IMR-90 (cell line): ENCODE measurements at regions not wholly inside any gene's neighbourhood (a gene's known extent, or its start where the extent isn't known, plus 50 kb on each side); places are given as distances from the start of the nearest gene placed in this dataset.

Experiments
- ATAC-seq: fragments of 200-7000 bp; cut with Tn5 transposase; 2 replicates; pipeline ENCODE4 v1.9.1; 2020; ENCODE audit warnings: low read depth, mild to moderate bottlenecking, moderate library complexity
- BruUV-seq: library from RNA; stranded (reverse); fragments of 400-500 nt; replicated peaks from 2 replicates; lab custom pipeline; 2021; lab: Mats Ljungman, UMichigan
- CTCF ChIA-PET: fragments of 300-600 bp; formaldehyde crosslinking; extraction: SDS; loops from one replicate; lab custom pipeline; 2021; ENCODE audit warnings: antibody characterized with exemption; lab: Yijun Ruan, JAX
- POLR2A ChIA-PET: fragments of 300-600 bp; sonication (Branson Sonifier 250); formaldehyde crosslinking; loops from one replicate; lab custom pipeline; 2022; ENCODE audit warnings: antibody characterized with exemption; ENCODE audit not compliant: unreplicated experiment; lab: Charles Lee
- DNase-seq: peaks from one replicate; pipeline ENCODE4 v3.0.0; 2013
- H2AFZ ChIP-seq: replicated peaks from 2 replicates; pipeline ENCODE3; 2013; ENCODE audit warnings: low read length, mild to moderate bottlenecking; ENCODE audit not compliant: poor library complexity
- H2AK5ac ChIP-seq: 2 replicates; pipeline ENCODE4 v1.6.1; 2013; ENCODE audit warnings: low read depth, low read length, inconsistent platforms
- H2AK9ac ChIP-seq: replicated peaks from 2 replicates; pipeline ENCODE3; 2013; ENCODE audit warnings: mild to moderate bottlenecking, low read depth, low read length, moderate library complexity; ENCODE audit not compliant: poor library complexity
- H2BK120ac ChIP-seq: 2 replicates; pipeline ENCODE4 v1.6.1; 2013; ENCODE audit warnings: low read depth, low read length, inconsistent platforms
- H2BK15ac ChIP-seq: 3 replicates; pipeline ENCODE4 v1.6.1; 2013; ENCODE audit warnings: low read depth, low read length, inconsistent platforms
- H2BK20ac ChIP-seq: 2 replicates; pipeline ENCODE4 v1.6.1; 2013; ENCODE audit warnings: low read depth, mild to moderate bottlenecking, inconsistent platforms, low read length, moderate library complexity
- H2BK5ac ChIP-seq: 2 replicates; pipeline ENCODE4 v1.6.1; 2013; ENCODE audit warnings: mild to moderate bottlenecking, low read depth, low read length, inconsistent platforms; ENCODE audit not compliant: poor library complexity, severe bottlenecking
- H3K14ac ChIP-seq: replicated peaks from 2 replicates; pipeline ENCODE4 v1.6.1; 2013; ENCODE audit warnings: low read depth, low read length, inconsistent platforms
- H3K18ac ChIP-seq: 2 replicates; pipeline ENCODE4 v1.6.1; 2013; ENCODE audit warnings: low read depth, low read length, control low read depth
- H3K23ac ChIP-seq: 2 replicates; pipeline ENCODE4 v1.6.1; 2013; ENCODE audit warnings: low read depth, low read length, inconsistent platforms
- H3K27ac ChIP-seq: 2 replicates; pipeline ENCODE4 v1.5.1; 2013; ENCODE audit warnings: mild to moderate bottlenecking, control low read depth, low read length; ENCODE audit not compliant: insufficient read depth
- H3K27me3 ChIP-seq: 2 replicates; pipeline ENCODE4 v1.6.1; 2013; ENCODE audit warnings: low read length; ENCODE audit not compliant: control insufficient read depth, insufficient read depth
- H3K36me3 ChIP-seq: 2 replicates; pipeline ENCODE4 v1.6.1; 2013; ENCODE audit warnings: low read length, mixed read lengths; ENCODE audit not compliant: control insufficient read depth, insufficient read depth
- H3K4ac ChIP-seq: 2 replicates; pipeline ENCODE4 v1.6.1; 2013; ENCODE audit warnings: low read depth, low read length, inconsistent platforms
- H3K4me1 ChIP-seq: 2 replicates; pipeline ENCODE4 v1.6.1; 2013; ENCODE audit warnings: low read length, mixed read lengths; ENCODE audit not compliant: control insufficient read depth, insufficient read depth
- H3K4me2 ChIP-seq: 2 replicates; pipeline ENCODE4 v1.6.1; 2013; ENCODE audit warnings: low read depth, mild to moderate bottlenecking, control low read depth, low read length, moderate library complexity
- H3K4me3 ChIP-seq: 2 replicates; pipeline ENCODE4 v1.5.1; 2013; ENCODE audit warnings: low read depth, mild to moderate bottlenecking, control low read depth, low read length, moderate library complexity; ENCODE audit not compliant: insufficient read depth
- H3K56ac ChIP-seq: 2 replicates; pipeline ENCODE4 v1.6.1; 2013; ENCODE audit warnings: low read length, inconsistent platforms; ENCODE audit not compliant: insufficient read depth; ENCODE audit errors: extremely low read depth
- H3K79me1 ChIP-seq, 2 experiments: 2 replicates each; pipeline ENCODE4 v1.6.1; 2013; ENCODE audit warnings: low read length in 2 of 2, inconsistent platforms in 1 of 2, low read depth in 1 of 2
- H3K9ac ChIP-seq: 2 replicates; pipeline ENCODE4 v1.6.1; 2013; ENCODE audit warnings: low read depth, low read length, control low read depth
- H3K9me1 ChIP-seq: 2 replicates; pipeline ENCODE4 v1.6.1; 2013; ENCODE audit warnings: low read length, inconsistent platforms; ENCODE audit not compliant: insufficient read depth
- H3K9me3 ChIP-seq: 2 replicates; pipeline ENCODE4 v1.6.1; 2013; ENCODE audit warnings: low read length; ENCODE audit not compliant: control insufficient read depth, insufficient read depth
- H4K20me1 ChIP-seq: 2 replicates; pipeline ENCODE4 v1.6.1; 2013; ENCODE audit warnings: low read length, inconsistent platforms; ENCODE audit not compliant: insufficient read depth
- H4K5ac ChIP-seq: 2 replicates; pipeline ENCODE4 v1.6.1; 2013; ENCODE audit warnings: mild to moderate bottlenecking, low read depth, low read length, control low read depth
- H4K8ac ChIP-seq, 2 experiments: 2 replicates each; pipeline ENCODE4 v1.6.1; 2013; ENCODE audit warnings: low read depth in 2 of 2, low read length in 2 of 2, control low read depth in 1 of 2, inconsistent platforms in 1 of 2
- H4K91ac ChIP-seq: 2 replicates; pipeline ENCODE4 v1.6.1; 2013; ENCODE audit warnings: low read depth, low read length, inconsistent platforms; ENCODE audit not compliant: insufficient read depth
- BHLHE40 ChIP-seq: fragments of 150-350 bp; IDR thresholded peaks from 2 replicates; pipeline ENCODE4 v1.6.1; 2016; ENCODE audit warnings: mild to moderate bottlenecking, low read depth, low read length
- CEBPB ChIP-seq: IDR thresholded peaks from 2 replicates; pipeline ENCODE4 v1.6.1; 2012; ENCODE audit warnings: low read depth, low read length, improper control_type of control experiment
- CHD1 ChIP-seq: IDR thresholded peaks from 2 replicates; pipeline ENCODE4 v1.6.1; 2012; ENCODE audit warnings: low read depth, low read length, improper control_type of control experiment
- FOS ChIP-seq: fragments of 150-350 bp; IDR thresholded peaks from 2 replicates; pipeline ENCODE4 v1.6.1; 2016; ENCODE audit warnings: low read depth, low read length
- MAFK ChIP-seq: IDR thresholded peaks from 2 replicates; pipeline ENCODE4 v1.6.1; 2012; ENCODE audit warnings: low read depth, low read length, improper control_type of control experiment
- MAZ ChIP-seq: IDR thresholded peaks from 2 replicates; pipeline ENCODE4 v1.6.1; 2012; ENCODE audit warnings: low read depth, mild to moderate bottlenecking, low read length, improper control_type of control experiment, moderate library complexity, borderline replicate concordance
- MXI1 ChIP-seq: IDR thresholded peaks from 2 replicates; pipeline ENCODE4 v1.6.1; 2012; ENCODE audit warnings: low read depth, mild to moderate bottlenecking, low read length, moderate library complexity, borderline replicate concordance
- NFE2L2 ChIP-seq: fragments of 150-350 bp; IDR thresholded peaks from 2 replicates; pipeline ENCODE4 v1.6.1; 2016; ENCODE audit warnings: low read depth, mild to moderate bottlenecking, low read length
- POLR2A ChIP-seq: IDR thresholded peaks from 2 replicates; pipeline ENCODE4 v1.6.1; 2012; ENCODE audit warnings: mild to moderate bottlenecking, low read depth, low read length
- RAD21 ChIP-seq: IDR thresholded peaks from 2 replicates; pipeline ENCODE4 v1.6.1; 2012; ENCODE audit warnings: low read length, improper control_type of control experiment
- RCOR1 ChIP-seq: IDR thresholded peaks from 2 replicates; pipeline ENCODE4 v1.6.1; 2012; ENCODE audit warnings: mild to moderate bottlenecking, low read length, improper control_type of control experiment; ENCODE audit not compliant: insufficient replicate concordance
- RFX5 ChIP-seq: IDR thresholded peaks from 2 replicates; pipeline ENCODE4 v1.8.0; 2012; ENCODE audit warnings: low read depth, mild to moderate bottlenecking, low read length, moderate library complexity
- SMC3 ChIP-seq: fragments of 150-350 bp; IDR thresholded peaks from 2 replicates; pipeline ENCODE4 v1.6.1; 2016; ENCODE audit warnings: low read depth, mild to moderate bottlenecking, antibody characterized with exemption, low read length, moderate library complexity
- WGBS, 2 experiments: methylation state at CpG; one replicate each; pipeline versions ENCODE4 v1.1.5 to v1.1.7; 2013; ENCODE audit warnings: missing lambda C conversion rate in 2 of 2; ENCODE audit not compliant: insufficient read length in 1 of 2; ENCODE audit errors: extremely low coverage in 2 of 2; 5-methylcytosine and 5-hydroxymethylcytosine counted together
- dilution Hi-C: fragments of 300-500 bp; cut with HindIII; formaldehyde crosslinking; loops from one replicate; pipeline ENCODE4 v1.14.3; 2018; ENCODE audit warnings: low sequenced_read_pairs; ENCODE audit not compliant: unreplicated experiment
- in situ Hi-C: fragments of 300-500 bp; cut with MboI; formaldehyde crosslinking; loops from 3 replicates; pipeline ENCODE4 v1.14.3; 2019; ENCODE audit warnings: low sequenced_read_pairs, inconsistent platforms, mixed read lengths
- intact Hi-C: fragments of 100-400 bp; cut with micrococcal nuclease; formaldehyde crosslinking; loops from 2 replicates; pipeline ENCODE4 v1.10.0; 2022
- TF ChIP-seq, protein P1 (sequence below): fragments of 150-350 bp; IDR thresholded peaks from 2 replicates; pipeline ENCODE4 v1.6.1; 2017; ENCODE audit warnings: mild to moderate bottlenecking, antibody characterized with exemption, low read length, low read depth
- TF ChIP-seq, protein P2 (sequence below): conservative IDR thresholded peaks from 2 replicates; pipeline ENCODE4 v1.5.1; 2012; ENCODE audit warnings: mild to moderate bottlenecking, low read depth, low read length, improper control_type of control experiment
- TF ChIP-seq, protein P3 (sequence below): fragments of 150-350 bp; IDR thresholded peaks from 2 replicates; pipeline ENCODE4 v1.6.1; 2016; ENCODE audit warnings: low read depth, mild to moderate bottlenecking, low read length, moderate library complexity, borderline replicate concordance

GRCh38 chr2:12083713-12084419 is 337.4 kb downstream of the LPIN1 start:
- CTCF ChIA-PET: no interaction called here
- Histone ChIP-seq H2AFZ (no peak overlapping the region), H3K4me1 (no peaks in the 10 kb centered on the region), H3K27ac (no peak overlapping the region), H4K8ac (no peak overlapping the region), H2BK20ac (no peak overlapping the region), H2BK15ac (no peak overlapping the region), H3K27me3 (no peaks in the 10 kb centered on the region), H3K9me1 (0 out of 2 replicates have a peak, but pooled peaks cover 3% of the 10 kb centered on the region), H2BK5ac (no peak overlapping the region), H4K20me1 (no peaks in the 10 kb centered on the region), H3K18ac (no peak overlapping the region), H3K79me1 (no peaks in the 10 kb centered on the region), H2AK9ac (no peak overlapping the region), H3K23ac (no peak overlapping the region), H3K9me3 (0 out of 2 replicates have a peak, but pooled peaks cover 2% of the 10 kb centered on the region), H2BK120ac (no peak overlapping the region), H3K4ac (no peak overlapping the region), H3K9ac (no peak overlapping the region), H2AK5ac (no peak overlapping the region), H3K36me3 (no peaks in the 10 kb centered on the region), H3K56ac (no peak overlapping the region), H3K4me2 (no peak overlapping the region), H3K14ac (no peak overlapping the region), H3K4me3 (no peak overlapping the region), H4K5ac (no peak overlapping the region), H4K91ac (no peak overlapping the region)
- BruUV-seq: no TSS peak
- DNase-seq (no peak), ATAC-seq (no peak)
- TF ChIP-seq, protein P1, sequence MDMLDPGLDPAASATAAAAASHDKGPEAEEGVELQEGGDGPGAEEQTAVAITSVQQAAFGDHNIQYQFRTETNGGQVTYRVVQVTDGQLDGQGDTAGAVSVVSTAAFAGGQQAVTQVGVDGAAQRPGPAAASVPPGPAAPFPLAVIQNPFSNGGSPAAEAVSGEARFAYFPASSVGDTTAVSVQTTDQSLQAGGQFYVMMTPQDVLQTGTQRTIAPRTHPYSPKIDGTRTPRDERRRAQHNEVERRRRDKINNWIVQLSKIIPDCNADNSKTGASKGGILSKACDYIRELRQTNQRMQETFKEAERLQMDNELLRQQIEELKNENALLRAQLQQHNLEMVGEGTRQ: no peak
- no peak for TF ChIP-seq RAD21
- no peak for TF ChIP-seq RFX5
- TF ChIP-seq, protein P2, sequence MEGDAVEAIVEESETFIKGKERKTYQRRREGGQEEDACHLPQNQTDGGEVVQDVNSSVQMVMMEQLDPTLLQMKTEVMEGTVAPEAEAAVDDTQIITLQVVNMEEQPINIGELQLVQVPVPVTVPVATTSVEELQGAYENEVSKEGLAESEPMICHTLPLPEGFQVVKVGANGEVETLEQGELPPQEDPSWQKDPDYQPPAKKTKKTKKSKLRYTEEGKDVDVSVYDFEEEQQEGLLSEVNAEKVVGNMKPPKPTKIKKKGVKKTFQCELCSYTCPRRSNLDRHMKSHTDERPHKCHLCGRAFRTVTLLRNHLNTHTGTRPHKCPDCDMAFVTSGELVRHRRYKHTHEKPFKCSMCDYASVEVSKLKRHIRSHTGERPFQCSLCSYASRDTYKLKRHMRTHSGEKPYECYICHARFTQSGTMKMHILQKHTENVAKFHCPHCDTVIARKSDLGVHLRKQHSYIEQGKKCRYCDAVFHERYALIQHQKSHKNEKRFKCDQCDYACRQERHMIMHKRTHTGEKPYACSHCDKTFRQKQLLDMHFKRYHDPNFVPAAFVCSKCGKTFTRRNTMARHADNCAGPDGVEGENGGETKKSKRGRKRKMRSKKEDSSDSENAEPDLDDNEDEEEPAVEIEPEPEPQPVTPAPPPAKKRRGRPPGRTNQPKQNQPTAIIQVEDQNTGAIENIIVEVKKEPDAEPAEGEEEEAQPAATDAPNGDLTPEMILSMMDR: no peak
- no peak for TF ChIP-seq SMC3
- TF ChIP-seq MXI1: no peak
- no peak for TF ChIP-seq MAFK
- TF ChIP-seq, protein P3, sequence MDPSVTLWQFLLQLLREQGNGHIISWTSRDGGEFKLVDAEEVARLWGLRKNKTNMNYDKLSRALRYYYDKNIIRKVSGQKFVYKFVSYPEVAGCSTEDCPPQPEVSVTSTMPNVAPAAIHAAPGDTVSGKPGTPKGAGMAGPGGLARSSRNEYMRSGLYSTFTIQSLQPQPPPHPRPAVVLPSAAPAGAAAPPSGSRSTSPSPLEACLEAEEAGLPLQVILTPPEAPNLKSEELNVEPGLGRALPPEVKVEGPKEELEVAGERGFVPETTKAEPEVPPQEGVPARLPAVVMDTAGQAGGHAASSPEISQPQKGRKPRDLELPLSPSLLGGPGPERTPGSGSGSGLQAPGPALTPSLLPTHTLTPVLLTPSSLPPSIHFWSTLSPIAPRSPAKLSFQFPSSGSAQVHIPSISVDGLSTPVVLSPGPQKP: no peak
- TF ChIP-seq CHD1: no peak
- no peak for TF ChIP-seq NFE2L2
- TF ChIP-seq BHLHE40: no peak
- TF ChIP-seq RCOR1: no peak
- no peak for TF ChIP-seq CEBPB
- TF ChIP-seq FOS: no peak
- no peak for TF ChIP-seq POLR2A
- no peak for TF ChIP-seq MAZ
- in situ Hi-C loops: no loop called here
- intact Hi-C loops: no loop called here
- 20% methylated on average over 1 of the region's 5 CpGs; no CpG with 5 or more reads in 1 of the 2 experiments for WGBS, 2 experiments
- POLR2A ChIA-PET: no interaction called here
- dilution Hi-C loops: no loop called here
